Heart left ventricle (tissue), 13 donors: ENCODE measurements at regions not wholly inside any gene's neighbourhood (a gene's known extent, or its start where the extent isn't known, plus 50 kb on each side); places are given as distances from the start of the nearest gene placed in this dataset.

Experiments used
- CTCF ChIP-seq, 12 donors: fragments of 200-600 bp; sonication (generic) in 4 of 12; IDR thresholded peaks; one replicate each; pipeline versions ENCODE4 v1.5.0 to v1.8.0; 2018 to 2022; ENCODE audit warnings: antibody characterized with exemption in 12 of 12, mild to moderate bottlenecking in 5 of 12
- POLR2A ChIP-seq, 2 donors: fragments of 450-650 bp; IDR thresholded peaks; one replicate each; pipeline ENCODE4 v1.6.1; 2017; ENCODE audit warnings: antibody characterized with exemption in 2 of 2, mild to moderate bottlenecking in 2 of 2, moderate library complexity in 2 of 2
- donor health status: ischemic (EF 13 %, LVEDD 7.1; RV severe dilation, severe dysfunction).
- donor health status: DM: no; HTN: yes; CAD: no.
- donor health status: DM: no; HTN: no; CAD: no.
- donor health status: ischemic (EF 25% LVEDD 6.9; RV normal size, moderate dysfunction).
- donor health status: ischemic (EF 25% LVEDD 5.7; RV mildly dilated, moderate dysfunction).
- donor health status: ischemic (EF 35%, LVEDD 5.7; RV mildly dilated, moderate dysfunction).
- donor health status: nonischemic (EF 11% LVEDD 7.7; RV severe dilation, severe dysfunction).
- donor health status: DM: yes; HTN: yes; CAD: no.
- donor health status: PGD.
- donor health status: ischemic (EF 29% LVEDD 5.4; RV normal size, mild dysfunction).
- donor health status: nonischemic (EF 23%, LVEDD 6.1; RV moderate dilation, normal function).

GRCh38 chr3:20608054-20608738, 422.2 kb upstream of the SGO1 start:
- TF ChIP-seq CTCF (IDR thresholded peaks at IDR 0.05) = no peak
- no peak for TF ChIP-seq POLR2A (IDR thresholded peaks at IDR 0.05)
